Psoas muscle (tissue), 7 donors: ENCODE measurements at regions not wholly inside any gene's neighbourhood (a gene's known extent, or its start where the extent isn't known, plus 50 kb on each side); places are given as distances from the start of the nearest gene placed in this dataset.

Experiments used
- ATAC-seq, 4 donors: fragments of 200-7000 bp; cut with Tn5 transposase; one replicate each; pipeline ENCODE4 v1.9.1; 2020; ENCODE audit warnings: moderate library complexity in 3 of 4, mild to moderate bottlenecking in 2 of 4
- DNase-seq, 2 donors: peaks; one replicate each; pipeline ENCODE4 v3.0.0-alpha.2; 2020
- H3K27ac ChIP-seq: fragments of 200-600 bp; one replicate; pipeline ENCODE4 v1.8.0; 2022
- H3K27me3 ChIP-seq, 3 donors: fragments of 200-600 bp in 1 of 3; one replicate each; pipeline versions ENCODE4 v1.6.1 to v1.8.0; 2013 to 2022; ENCODE audit warnings: low read length in 2 of 3, mild to moderate bottlenecking in 2 of 3, moderate library complexity in 1 of 3; ENCODE audit not compliant: insufficient read depth in 3 of 3
- H3K36me3 ChIP-seq, 2 donors: fragments of 200-600 bp in 1 of 2; one replicate each; pipeline versions ENCODE4 v1.6.1 to v1.8.0; 2013 to 2022; ENCODE audit warnings: low read depth in 1 of 2, mild to moderate bottlenecking in 1 of 2, moderate library complexity in 1 of 2; ENCODE audit not compliant: insufficient read depth in 1 of 2
- H3K4me1 ChIP-seq: fragments of 200-600 bp; one replicate; pipeline ENCODE4 v1.8.0; 2022
- H3K4me3 ChIP-seq: fragments of 200-600 bp; one replicate; pipeline ENCODE4 v1.8.0; 2022; ENCODE audit warnings: mild to moderate bottlenecking
- H3K9me3 ChIP-seq: fragments of 200-600 bp; one replicate; pipeline ENCODE4 v1.8.0; 2022
- WGBS, 3 donors: extraction: QIAGEN DNeasy Blood & Tissue Kit; methylation state at CpG; one replicate each; pipeline versions ENCODE4 v1.1.6 to v1.1.7; 2013; 5-methylcytosine and 5-hydroxymethylcytosine counted together
- intact Hi-C, 2 donors: fragments of 100-400 bp; cut with DNase I; formaldehyde crosslinking; loops; one replicate each; pipeline versions ENCODE4 v1.11.0 to v1.14.2; 2022
- TF ChIP-seq, protein P1 (sequence below): fragments of 200-600 bp; IDR thresholded peaks from one replicate; pipeline ENCODE4 v1.8.0; 2022; ENCODE audit warnings: antibody characterized with exemption
- donor health status: healthy with polysubstance abuse.
- donor health status: DM: no; HTN: no; CAD: no; lungs with moderate emphysema.
- donor health status: Bipolar disorder and iron deficiency.
- donor health status: healthy.
- donor health status: DM: yes; HTN: yes; CAD: no.
- donor health status: DM: no; HTN: no; CAD: no.
- donor health status: DM: yes; HTN: yes; CAD: no.

DNA sequence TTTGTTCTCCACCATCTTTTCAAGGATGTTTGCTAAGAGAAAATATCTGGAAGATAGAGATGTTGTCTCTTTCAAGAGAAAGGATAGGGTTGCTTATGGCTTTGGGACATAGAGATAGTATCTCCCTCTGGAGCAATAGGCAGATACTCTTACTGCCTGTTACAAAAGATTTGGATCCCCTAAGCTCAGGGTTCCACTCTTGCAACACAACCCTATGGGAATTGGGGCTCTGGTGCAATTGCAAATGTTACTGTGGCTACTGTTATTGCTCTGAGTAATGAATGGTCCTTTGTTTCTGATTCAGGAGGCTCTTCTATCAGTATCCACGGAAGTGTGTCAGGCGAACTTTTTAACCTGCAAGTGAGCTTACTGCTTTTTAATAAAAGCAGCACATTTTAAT lies 88.8 kb downstream of the GPR85 start:
- no peaks in the 10 kb centered on the region for H3K36me3 ChIP-seq
- no peaks in the 10 kb centered on the region for H3K27me3 ChIP-seq
- ATAC-seq: no peak
- no peaks in the 10 kb centered on the region for H3K9me3 ChIP-seq
- no peak overlapping the region for H3K27ac ChIP-seq
- no peak for DNase-seq
- intact Hi-C loops: no loop called here
- H3K4me3 ChIP-seq: no peak overlapping the region
- TF ChIP-seq, protein P1, sequence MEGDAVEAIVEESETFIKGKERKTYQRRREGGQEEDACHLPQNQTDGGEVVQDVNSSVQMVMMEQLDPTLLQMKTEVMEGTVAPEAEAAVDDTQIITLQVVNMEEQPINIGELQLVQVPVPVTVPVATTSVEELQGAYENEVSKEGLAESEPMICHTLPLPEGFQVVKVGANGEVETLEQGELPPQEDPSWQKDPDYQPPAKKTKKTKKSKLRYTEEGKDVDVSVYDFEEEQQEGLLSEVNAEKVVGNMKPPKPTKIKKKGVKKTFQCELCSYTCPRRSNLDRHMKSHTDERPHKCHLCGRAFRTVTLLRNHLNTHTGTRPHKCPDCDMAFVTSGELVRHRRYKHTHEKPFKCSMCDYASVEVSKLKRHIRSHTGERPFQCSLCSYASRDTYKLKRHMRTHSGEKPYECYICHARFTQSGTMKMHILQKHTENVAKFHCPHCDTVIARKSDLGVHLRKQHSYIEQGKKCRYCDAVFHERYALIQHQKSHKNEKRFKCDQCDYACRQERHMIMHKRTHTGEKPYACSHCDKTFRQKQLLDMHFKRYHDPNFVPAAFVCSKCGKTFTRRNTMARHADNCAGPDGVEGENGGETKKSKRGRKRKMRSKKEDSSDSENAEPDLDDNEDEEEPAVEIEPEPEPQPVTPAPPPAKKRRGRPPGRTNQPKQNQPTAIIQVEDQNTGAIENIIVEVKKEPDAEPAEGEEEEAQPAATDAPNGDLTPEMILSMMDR: no peak
- no peaks in the 10 kb centered on the region for H3K4me1 ChIP-seq
- 82 to 88% (median 84%) methylated on average over 2 of the region's 2 CpGs for WGBS, 3 donors

DNA sequence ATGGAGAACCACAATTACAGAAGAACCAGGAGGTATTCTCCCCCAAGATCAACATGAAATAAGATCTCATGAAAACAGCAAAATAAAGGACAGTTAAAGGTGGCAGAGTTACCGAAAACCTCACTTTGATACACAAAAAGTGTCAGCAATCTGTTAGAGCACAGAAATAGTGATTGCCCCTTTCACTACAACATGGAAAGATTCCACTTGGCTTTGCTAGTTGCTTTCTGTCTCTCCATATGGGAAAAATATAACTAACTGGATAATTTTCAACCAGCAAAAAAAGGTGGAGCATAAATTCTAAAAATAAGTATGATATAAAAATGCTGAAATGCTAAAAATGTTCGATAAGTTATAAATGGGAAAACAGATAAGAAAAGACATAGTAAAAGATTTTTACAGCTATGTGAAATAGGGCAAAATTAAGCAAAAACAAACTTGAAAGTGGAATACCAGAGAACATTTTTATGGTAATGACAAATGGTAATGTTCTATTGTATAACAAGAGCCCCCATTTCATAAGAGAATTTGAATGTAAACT lies 90.2 kb downstream of the GPR85 start:
- Histone ChIP-seq H3K36me3 (no peaks in the 10 kb centered on the region), H3K27me3 (peaks cover 0 to 2% (median 0%) of the 10 kb centered on the region in 3 donors), H3K27ac (no peak overlapping the region), H3K4me3 (no peak overlapping the region), H3K4me1 (no peaks in the 10 kb centered on the region), H3K9me3 (no peaks in the 10 kb centered on the region)
- TF ChIP-seq, protein P1: no peak
- DNase-seq (no peak), ATAC-seq (no peak)
- WGBS, 3 donors: 76 to 85% (median 80%) methylated on average over 2 of the region's 2 CpGs
- intact Hi-C loops: no loop called here

DNA sequence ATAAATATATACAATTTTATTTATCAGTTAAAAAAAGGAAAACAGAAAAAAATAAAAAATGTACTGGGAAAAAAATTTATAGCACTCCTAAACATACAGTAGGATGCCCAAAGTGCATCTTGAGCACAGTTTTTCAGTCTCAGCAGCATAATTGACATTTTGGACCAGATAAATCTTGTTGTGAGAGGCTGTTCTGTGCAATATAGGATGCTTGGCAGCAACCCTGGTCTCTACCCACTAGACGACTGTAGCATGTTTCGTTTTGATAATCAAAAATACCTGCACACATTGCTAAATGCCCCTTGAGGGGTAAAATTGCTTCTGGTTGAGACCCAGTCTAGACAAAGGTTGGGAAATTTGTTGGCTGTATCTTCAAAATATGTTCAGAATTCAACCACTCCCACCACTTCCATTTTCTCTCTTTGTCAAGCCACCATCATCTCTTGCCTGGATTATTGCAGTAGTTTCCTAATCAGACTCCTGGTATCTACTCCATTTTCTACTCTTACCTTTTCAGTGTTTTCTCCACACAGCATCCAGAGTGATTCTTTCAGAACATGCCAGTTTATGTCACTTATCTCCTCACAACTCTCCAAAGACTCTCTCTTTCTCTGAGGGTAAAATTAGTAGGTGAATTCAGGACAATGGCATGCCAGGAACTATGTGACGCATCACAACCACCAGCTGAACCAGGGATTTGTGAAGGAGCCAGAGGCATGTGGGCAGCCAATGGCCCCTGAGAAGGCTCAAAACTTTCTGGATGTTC lies 91.4 kb downstream of the GPR85 start:
- intact Hi-C loops: no loop called here
- 64 to 68% (median 64%) methylated on average over 3 of the region's 3 CpGs for WGBS, 3 donors
- Histone ChIP-seq H3K27ac (no peak overlapping the region), H3K27me3 (peaks cover 0 to 2% (median 0%) of the 10 kb centered on the region in 3 donors), H3K36me3 (no peaks in the 10 kb centered on the region), H3K4me1 (no peaks in the 10 kb centered on the region), H3K9me3 (no peaks in the 10 kb centered on the region), H3K4me3 (no peak overlapping the region)
- ATAC-seq: peak in 2 of 4 donors; percentile 54 to 55
- DNase-seq: no peak
- TF ChIP-seq, protein P1: no peak

DNA sequence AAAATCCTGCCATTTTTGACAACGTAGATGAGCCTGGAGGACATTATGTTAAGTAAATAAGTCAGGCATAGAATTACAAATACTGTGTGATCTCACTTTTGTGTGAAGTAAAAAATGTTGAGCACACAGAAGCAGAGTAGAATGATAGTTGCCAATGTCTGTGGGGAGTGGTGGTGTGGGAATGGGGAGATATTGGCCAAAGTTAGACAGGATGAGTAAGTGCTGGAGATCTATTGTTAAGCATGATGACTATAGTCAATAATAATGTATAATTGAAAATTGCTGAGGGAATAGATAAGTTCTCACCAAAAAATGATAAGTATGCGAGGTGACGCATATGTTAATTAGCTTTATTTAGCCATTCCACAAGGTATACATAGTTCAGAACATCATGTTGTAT lies 92.0 kb downstream of the GPR85 start:
- Histone ChIP-seq H3K27me3 (peaks cover 0 to 2% (median 0%) of the 10 kb centered on the region in 3 donors), H3K36me3 (no peaks in the 10 kb centered on the region), H3K9me3 (no peaks in the 10 kb centered on the region), H3K4me3 (no peak overlapping the region), H3K4me1 (no peaks in the 10 kb centered on the region), H3K27ac (no peak overlapping the region)
- TF ChIP-seq, protein P1: no peak
- WGBS, 3 donors: 89 to 93% (median 91%) methylated on average over 3 of the region's 3 CpGs
- intact Hi-C loops: no loop called here
- ATAC-seq (no peak), DNase-seq (no peak)
